Nephron progenitor cell (in vitro differentiated cells): ENCODE measurements at regions not wholly inside any gene's neighbourhood (a gene's known extent, or its start where the extent isn't known, plus 50 kb on each side); places are given as distances from the start of the nearest gene placed in this dataset.
"Not testable (repeated sequence)": the region's sequence is repeated elsewhere in the genome, so short reads cannot be mapped to it uniquely, and the experiment has no call there.

ENCODE experiments used
- DNase-seq: peaks from one replicate; pipeline ENCODE4 v3.0.0; 2021
- H3K27ac Mint-ChIP-seq: 2 replicates; pipeline ENCODE4 v1.8.0; 2021; ENCODE audit warnings: mild to moderate bottlenecking, moderate library complexity, mixed read lengths
- H3K27me3 Mint-ChIP-seq: 2 replicates; pipeline ENCODE4 v1.8.0; 2021; ENCODE audit warnings: mild to moderate bottlenecking, low read depth, mixed read lengths; ENCODE audit not compliant: poor library complexity
- H3K36me3 Mint-ChIP-seq: 2 replicates; pipeline ENCODE4 v1.8.0; 2021; ENCODE audit warnings: low read depth, mixed read lengths
- H3K4me1 Mint-ChIP-seq: 2 replicates; pipeline ENCODE4 v1.8.0; 2021; ENCODE audit warnings: mixed read lengths
- H3K4me3 Mint-ChIP-seq: 2 replicates; pipeline ENCODE4 v1.8.0; 2021; ENCODE audit warnings: mild to moderate bottlenecking, moderate library complexity, mixed read lengths
- H3K9me3 Mint-ChIP-seq: 2 replicates; pipeline ENCODE4 v1.8.0; 2021; ENCODE audit warnings: mild to moderate bottlenecking, moderate library complexity, mixed read lengths
- CTCF ChIP-seq: fragments of 200-600 bp; sonication (generic); IDR thresholded peaks from 2 replicates; pipeline ENCODE4 v1.5.0; 2021; ENCODE audit warnings: antibody characterized with exemption

- Mint-ChIP-seq H3K27ac (no peak overlapping the region), H3K36me3 (peaks cover 95% of the 10 kb centered on the region), H3K9me3 (no peaks in the 10 kb centered on the region), H3K27me3 (peaks cover 6% of the 10 kb centered on the region), H3K4me1 (no peaks in the 10 kb centered on the region), H3K4me3 (no peak overlapping the region)
- DNase-seq: no peak
- TF ChIP-seq CTCF: no peak
Observed at GRCh38 chr21:7933923-7934322, 2587.5 kb upstream of the TPTE start.

- DNase-seq, H3K9me3 Mint-ChIP-seq, H3K4me3 Mint-ChIP-seq, H3K4me1 Mint-ChIP-seq, H3K27me3 Mint-ChIP-seq, H3K27ac Mint-ChIP-seq: not testable (repeated sequence)
- H3K36me3 Mint-ChIP-seq: peaks cover 98% of the 10 kb centered on the region
Observed at GRCh38 chr21:7937297-7937696, 2584.1 kb upstream of the TPTE start.

- H3K27ac Mint-ChIP-seq, H3K4me3 Mint-ChIP-seq, H3K4me1 Mint-ChIP-seq, H3K9me3 Mint-ChIP-seq, H3K27me3 Mint-ChIP-seq, DNase-seq: not testable (repeated sequence)
- H3K36me3 Mint-ChIP-seq: peaks cover 98% of the 10 kb centered on the region
Observed at GRCh38 chr21:7938223-7938622, 2583.2 kb upstream of the TPTE start.

- H3K4me1 Mint-ChIP-seq, H3K4me3 Mint-ChIP-seq, H3K27ac Mint-ChIP-seq, H3K9me3 Mint-ChIP-seq, DNase-seq, H3K27me3 Mint-ChIP-seq: not testable (repeated sequence)
- peaks cover 98% of the 10 kb centered on the region for H3K36me3 Mint-ChIP-seq
Observed at GRCh38 chr21:7941432-7941831, 2580.0 kb upstream of the TPTE start.

- H3K4me1 Mint-ChIP-seq, H3K4me3 Mint-ChIP-seq, H3K27ac Mint-ChIP-seq, DNase-seq, H3K9me3 Mint-ChIP-seq: not testable (repeated sequence)
- Mint-ChIP-seq H3K27me3 (peaks cover 12% of the 10 kb centered on the region), H3K36me3 (peaks cover 98% of the 10 kb centered on the region)
Observed at GRCh38 chr21:7942219-7942618, 2579.2 kb upstream of the TPTE start.

- Mint-ChIP-seq H3K27me3 (peaks cover 12% of the 10 kb centered on the region), H3K36me3 (peaks cover 100% of the 10 kb centered on the region)
- H3K27ac Mint-ChIP-seq, DNase-seq, H3K9me3 Mint-ChIP-seq, H3K4me3 Mint-ChIP-seq, H3K4me1 Mint-ChIP-seq: not testable (repeated sequence)
Observed at GRCh38 chr21:7943534-7943933, 2577.8 kb upstream of the TPTE start.

DNA sequence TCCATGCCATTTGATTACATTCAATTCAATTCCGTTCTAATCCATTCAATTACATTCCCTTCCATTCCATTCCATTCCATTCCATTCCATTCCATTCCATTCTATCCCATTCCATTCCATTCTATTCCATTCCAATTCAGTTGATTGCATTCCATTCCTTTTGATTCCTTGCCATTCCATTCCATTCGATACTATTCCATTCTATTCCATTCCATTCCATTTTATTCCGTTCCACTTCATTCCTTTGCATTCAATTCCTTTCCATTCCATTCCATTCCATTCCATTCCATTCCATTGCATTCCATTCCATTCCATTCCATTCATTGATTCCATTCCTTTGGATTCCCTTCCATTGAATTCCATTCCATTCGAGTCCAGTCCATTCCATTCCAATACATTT is 2574.0 kb upstream of the TPTE start:
- Mint-ChIP-seq H3K36me3 (peaks cover 100% of the 10 kb centered on the region), H3K27ac (no peak overlapping the region), H3K9me3 (no peaks in the 10 kb centered on the region), H3K4me1 (no peaks in the 10 kb centered on the region), H3K27me3 (peaks cover 9% of the 10 kb centered on the region), H3K4me3 (no peak overlapping the region)
- no peak for TF ChIP-seq CTCF
- no peak for DNase-seq

GRCh38 chr21:7948727-7949126 is 2572.7 kb upstream of the TPTE start:
- not testable (repeated sequence) for H3K9me3 Mint-ChIP-seq, DNase-seq, H3K4me1 Mint-ChIP-seq, H3K27ac Mint-ChIP-seq, H3K4me3 Mint-ChIP-seq, H3K27me3 Mint-ChIP-seq
- H3K36me3 Mint-ChIP-seq: peaks cover 100% of the 10 kb centered on the region

- not testable (repeated sequence) for H3K27ac Mint-ChIP-seq, H3K4me1 Mint-ChIP-seq, H3K9me3 Mint-ChIP-seq, H3K27me3 Mint-ChIP-seq, H3K4me3 Mint-ChIP-seq, DNase-seq
- peaks cover 100% of the 10 kb centered on the region for H3K36me3 Mint-ChIP-seq
Observed at GRCh38 chr21:7949882-7950281, 2571.5 kb upstream of the TPTE start.
